ENCODE measurements at regions not wholly inside any gene's neighbourhood (a gene's known extent, or its start where the extent isn't known, plus 50 kb on each side); places are given as distances from the start of the nearest gene placed in this dataset.
"Not testable (repeated sequence)": the region's sequence is repeated elsewhere in the genome, so short reads cannot be mapped to it uniquely, and the experiment has no call there.

- not testable (repeated sequence) for DNase-seq (ENCODE audit: low read depth)
Measured at GRCh38 chr6:71007298-71007697, 50.4 kb upstream of the B3GAT2 start.

DNA sequence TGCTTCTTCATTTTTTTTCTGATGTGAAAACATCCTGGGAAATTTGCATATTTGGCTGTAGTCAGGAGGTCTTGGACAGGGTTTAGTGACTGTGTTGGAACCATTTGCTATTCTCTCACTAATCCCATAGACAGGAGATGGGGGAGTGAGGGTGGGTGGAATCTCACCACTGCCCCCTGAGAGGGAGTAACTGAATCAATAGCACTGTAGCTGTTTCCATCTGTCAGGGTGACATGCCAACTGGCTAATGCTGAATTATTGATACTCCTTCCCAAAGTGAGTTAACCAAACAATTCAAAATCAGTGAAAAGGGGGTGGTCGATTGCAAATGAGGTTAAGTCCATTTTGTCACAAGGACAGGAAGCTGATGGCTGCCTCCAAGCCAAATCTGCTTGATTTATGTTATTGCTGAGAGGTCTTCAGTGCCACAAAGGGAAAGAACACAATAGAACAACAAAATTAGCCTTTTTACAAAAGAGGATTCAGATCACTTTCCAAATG, 55.1 kb upstream of the B3GAT2 start:
- no peak for DNase-seq (ENCODE audit: low read depth)

DNA sequence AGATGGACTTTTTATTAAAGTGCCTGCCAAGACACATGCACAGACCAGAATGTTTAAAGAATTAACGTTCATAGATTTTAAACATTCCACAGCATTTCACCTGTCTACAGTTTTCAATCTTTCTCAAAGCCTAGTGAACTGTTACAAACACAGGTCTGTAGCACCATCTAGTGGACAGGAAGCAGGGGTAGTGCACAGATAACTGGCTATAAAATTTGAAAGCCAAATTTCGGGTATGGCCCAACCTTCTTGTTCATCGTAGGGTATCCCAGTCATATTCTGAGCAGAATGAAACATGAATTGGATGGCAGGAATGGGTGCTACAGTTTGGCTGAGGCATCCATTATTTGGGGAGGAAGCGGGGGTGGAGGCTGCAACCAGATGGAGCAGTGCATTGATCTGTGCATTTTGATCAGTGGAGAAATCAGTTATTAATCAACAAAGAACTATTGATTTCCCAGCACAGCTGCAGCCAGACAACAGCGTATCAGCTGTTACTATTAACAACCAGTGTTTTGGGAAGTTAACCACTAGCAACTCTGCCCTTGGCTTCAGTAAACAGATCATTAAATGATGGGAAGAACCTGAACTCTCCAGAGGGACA, 56.1 kb upstream of the B3GAT2 start:
- DNase-seq (ENCODE audit: low read depth), result peak; percentile 33

- DNase-seq (ENCODE audit: low read depth), result no peak
Measured at GRCh38 chr6:71015392-71015791, 58.5 kb upstream of the B3GAT2 start.

DNA sequence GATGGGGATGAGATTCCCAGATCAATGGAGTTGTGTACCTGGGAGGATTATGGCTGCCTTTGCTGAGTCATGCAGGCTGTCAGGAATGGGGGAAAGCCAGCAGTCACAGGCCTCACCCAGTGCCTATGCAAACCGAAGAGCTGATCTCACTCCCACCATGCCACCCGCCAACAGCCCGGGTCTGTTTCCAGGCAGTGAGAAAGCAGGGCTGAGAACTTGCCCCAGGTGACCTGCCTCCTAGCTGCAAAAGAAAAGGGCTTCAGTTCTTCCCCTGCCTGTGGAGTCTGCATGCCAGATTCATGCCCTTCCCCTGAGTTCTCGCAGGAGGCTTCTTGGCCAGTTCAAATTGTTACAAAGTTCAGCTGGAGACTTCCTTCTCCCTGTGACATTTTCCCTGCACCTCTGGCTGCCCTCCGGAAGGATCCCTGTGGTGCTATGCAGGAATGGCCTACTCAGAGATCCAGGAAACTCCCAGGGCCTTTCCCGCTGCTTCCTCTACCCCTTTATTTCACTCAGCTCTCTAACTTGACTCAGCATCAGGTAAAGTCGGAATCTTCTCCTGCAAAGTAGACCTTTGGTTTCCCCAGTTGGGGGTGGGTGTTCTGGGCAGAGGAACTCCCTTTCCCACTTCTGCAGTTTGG, 71.5 kb upstream of the B3GAT2 start:
- DNase-seq (ENCODE audit: low read depth), result no peak

GRCh38 chr6:71028877-71029252, 72.0 kb upstream of the B3GAT2 start:
- no peak for DNase-seq (ENCODE audit: low read depth)

DNA sequence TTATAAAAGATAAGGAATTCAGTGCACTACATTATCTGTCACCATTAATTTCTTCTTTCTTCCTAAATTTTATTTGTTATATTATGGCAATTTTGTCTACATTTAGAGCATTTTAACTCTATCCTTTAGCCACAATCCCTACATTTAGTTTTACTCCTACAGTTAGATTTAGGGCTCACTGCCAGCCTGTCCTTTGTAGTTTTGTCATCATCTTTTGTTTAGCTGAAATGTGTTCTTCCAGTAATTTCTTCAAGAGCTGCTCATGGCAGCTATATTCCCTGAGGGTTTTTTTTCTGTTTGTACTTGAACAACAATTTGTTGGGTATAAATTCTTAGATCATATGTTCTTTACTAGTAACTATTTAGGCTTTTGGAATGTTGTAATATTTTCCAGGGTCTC, 72.7 kb upstream of the B3GAT2 start:
- DNase-seq (ENCODE audit: low read depth), result no peak

DNA sequence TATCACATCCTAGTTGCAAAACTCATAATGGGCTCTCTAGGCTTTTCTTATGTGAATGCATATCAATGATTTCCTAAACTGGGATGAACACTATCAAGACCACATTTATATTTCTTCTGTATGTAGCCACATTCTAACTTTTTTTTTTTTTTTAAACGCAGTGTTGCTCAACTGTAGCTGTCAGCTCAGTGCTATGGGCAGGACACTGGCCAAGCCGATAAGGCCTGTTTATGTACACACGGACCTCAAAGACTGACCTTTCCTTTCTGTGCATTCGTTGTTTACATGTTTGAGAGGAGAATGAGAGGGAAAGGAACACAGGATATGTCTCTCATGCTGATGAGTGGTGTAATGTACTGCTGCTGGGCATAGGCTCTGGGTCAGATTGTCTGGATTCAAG, 75.1 kb upstream of the B3GAT2 start:
- DNase-seq (ENCODE audit: low read depth), result no peak

GRCh38 chr6:71033171-71033570, 76.3 kb upstream of the B3GAT2 start:
- DNase-seq (ENCODE audit: low read depth), result no peak

DNA sequence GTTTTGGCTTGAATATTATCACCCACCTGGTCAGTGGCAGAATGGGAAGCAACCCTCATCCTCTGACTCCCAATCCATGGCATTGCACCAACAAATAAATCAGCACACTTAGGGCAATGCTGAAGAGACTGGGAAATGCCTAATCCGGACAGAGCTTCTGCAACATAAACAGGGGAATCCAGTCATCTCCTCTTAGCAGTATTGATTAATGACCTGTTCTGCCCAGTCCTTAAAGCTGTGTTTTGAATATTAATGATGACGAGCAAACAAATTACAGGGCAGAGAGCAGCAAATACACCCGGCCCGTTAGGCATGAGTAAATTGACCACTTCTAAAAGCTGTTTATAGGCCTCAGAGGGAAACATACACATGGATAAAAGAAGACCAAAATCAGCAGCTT, 77.0 kb upstream of the B3GAT2 start:
- DNase-seq (ENCODE audit: low read depth), result no peak

DNA sequence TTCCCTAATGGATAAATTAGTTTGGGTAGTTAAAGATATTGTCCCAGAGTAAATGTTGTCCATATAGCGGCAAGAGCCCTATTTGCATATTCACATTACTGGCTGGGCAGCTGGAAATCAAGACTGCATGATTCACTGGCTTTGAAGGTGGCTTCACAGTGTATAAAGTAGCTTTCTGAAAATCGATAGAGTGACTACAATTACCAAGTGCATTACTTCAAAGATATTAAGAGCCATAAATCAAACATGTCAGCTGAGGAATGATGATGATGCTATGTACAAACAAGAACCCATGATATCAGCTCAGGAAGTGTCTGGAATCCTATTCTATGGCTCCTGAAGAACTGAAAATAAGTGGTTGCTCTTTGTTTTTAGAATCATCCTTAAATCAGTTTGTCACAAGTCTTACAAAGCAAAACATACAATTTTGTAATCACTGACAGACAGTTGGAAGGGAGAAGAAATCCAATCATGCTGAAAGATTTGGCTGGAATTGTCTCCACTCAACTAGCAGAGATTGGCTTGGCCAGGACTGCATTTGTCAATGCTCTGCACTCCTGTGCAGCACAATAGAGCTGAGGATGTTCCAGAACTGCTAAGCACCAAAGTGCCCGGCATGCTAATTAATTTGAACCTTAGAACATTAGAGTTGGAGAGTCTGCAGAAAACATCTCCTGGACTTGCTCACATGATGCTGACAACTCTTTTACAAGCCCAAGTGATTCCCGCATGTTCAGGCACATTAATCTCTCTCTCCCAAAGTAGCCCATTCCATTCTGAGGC, 77.9 kb upstream of the B3GAT2 start:
- DNase-seq (ENCODE audit: low read depth), result no peak

GRCh38 chr6:71035871-71036270, 79.0 kb upstream of the B3GAT2 start:
- no peak for DNase-seq (ENCODE audit: low read depth)

DNA sequence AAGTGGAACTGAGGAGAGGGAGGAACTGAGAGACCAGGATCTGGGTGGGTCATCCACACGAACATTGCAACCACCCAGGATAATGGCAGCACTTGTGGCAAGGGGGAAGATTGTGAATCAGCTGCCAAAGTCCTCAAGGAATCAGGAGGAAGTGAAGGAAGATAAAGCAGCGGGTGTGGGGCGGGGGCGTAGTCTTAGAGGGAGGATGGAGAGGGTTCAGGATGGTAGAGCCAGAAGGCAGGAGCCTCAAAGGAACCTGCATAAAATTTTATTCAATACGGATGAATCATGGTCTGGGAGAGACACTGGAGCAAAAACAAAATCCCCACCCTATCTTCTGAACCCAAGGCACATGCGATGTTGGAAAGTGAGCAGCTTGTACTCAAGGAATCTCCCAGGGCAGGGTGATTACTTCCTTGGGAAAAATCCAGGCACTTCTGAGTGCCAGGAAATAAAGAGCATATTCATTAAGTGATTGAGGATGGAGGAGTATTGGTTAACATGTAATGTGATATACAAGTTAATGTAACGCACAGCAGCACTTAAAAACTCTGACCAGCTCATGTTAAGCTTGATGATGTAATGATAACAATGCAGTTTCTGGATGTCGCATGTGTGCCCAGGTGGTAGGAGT, 82.0 kb upstream of the B3GAT2 start:
- DNase-seq (ENCODE audit: low read depth), result no peak

DNA sequence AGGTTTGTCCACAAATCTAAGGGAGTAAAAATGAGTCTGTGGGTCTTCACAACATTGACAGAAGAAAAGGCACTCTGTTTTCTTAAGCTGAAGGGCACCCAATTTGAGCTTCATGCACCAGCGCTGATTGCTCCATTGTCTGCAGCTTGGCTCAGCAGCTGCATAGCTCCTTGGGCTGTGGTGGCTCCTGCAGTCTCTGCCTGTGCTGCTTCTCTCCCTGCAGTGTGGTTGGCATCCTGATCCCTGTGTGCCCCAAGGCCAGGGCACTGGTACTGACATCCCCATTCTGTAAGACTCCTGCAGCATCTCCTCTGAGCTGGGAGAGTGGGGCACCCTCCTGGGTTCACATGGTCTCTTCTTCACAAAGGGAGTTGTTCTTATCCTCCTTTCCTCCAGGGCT, 83.2 kb upstream of the B3GAT2 start:
- DNase-seq (ENCODE audit: low read depth), result no peak

- no peak for DNase-seq (ENCODE audit: low read depth)
Measured at GRCh38 chr6:71040841-71041240, 84.0 kb upstream of the B3GAT2 start.

DNA sequence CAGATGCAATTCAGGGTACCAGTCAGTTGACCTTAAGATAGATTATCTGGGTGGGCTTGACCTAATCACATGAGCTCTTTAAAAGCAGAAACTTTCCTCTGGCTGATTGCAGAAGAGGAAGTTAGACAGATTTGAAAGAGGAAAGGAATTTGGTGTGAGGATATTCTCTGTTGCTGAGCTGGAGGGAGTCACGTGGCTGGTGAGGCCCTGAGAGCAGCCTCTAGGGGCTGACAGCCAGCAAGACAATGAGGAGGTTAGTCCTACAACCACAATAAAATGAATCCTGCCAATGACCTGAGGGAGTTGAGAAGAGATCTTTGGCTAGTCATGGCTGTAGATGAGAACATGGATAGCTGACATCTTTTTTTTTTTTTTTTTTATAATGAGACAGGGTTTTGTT, 87.0 kb upstream of the B3GAT2 start:
- no peak for DNase-seq (ENCODE audit: low read depth)

GRCh38 chr6:71044753-71045152, 87.9 kb upstream of the B3GAT2 start:
- DNase-seq (ENCODE audit: low read depth), result no peak

DNA sequence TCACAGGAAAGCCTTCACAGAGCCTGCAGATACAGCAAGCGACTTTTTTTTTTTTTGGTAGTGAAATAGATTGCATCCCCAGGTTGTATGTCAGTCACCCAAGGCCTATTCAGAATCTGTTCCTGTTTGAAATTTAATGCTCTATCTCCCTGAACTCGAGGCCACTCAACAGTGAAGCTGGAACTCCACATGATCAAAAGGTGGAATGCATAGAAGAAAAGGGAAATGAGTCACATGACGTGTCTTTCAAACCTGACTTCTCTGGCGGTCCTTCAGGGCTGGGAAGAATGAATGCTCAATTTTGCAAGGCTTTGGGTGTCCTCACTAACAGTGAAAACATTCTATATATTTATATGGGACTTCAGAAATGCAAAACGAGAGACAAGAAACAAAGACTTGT, 88.4 kb upstream of the B3GAT2 start:
- no peak for DNase-seq (ENCODE audit: low read depth)

DNA sequence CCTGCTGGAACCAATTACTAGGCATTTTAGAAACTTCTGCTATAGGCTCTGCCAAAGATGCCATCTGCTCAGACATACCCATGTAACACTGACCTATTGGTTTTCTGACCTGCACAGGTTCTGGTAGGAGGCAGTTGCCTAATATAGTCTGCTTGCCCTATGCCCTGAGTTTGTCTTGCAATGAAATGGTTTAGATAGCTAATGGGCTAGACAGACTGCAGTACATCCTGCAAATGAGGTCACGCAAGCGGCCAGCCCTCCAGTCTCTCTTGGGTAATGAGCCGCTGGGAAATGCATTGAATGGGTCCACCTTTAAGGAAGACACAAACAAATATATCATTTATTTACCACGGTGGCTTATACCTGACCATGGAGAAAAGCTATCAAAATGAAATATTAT, 90.6 kb upstream of the B3GAT2 start:
- no peak for DNase-seq (ENCODE audit: low read depth)

DNA sequence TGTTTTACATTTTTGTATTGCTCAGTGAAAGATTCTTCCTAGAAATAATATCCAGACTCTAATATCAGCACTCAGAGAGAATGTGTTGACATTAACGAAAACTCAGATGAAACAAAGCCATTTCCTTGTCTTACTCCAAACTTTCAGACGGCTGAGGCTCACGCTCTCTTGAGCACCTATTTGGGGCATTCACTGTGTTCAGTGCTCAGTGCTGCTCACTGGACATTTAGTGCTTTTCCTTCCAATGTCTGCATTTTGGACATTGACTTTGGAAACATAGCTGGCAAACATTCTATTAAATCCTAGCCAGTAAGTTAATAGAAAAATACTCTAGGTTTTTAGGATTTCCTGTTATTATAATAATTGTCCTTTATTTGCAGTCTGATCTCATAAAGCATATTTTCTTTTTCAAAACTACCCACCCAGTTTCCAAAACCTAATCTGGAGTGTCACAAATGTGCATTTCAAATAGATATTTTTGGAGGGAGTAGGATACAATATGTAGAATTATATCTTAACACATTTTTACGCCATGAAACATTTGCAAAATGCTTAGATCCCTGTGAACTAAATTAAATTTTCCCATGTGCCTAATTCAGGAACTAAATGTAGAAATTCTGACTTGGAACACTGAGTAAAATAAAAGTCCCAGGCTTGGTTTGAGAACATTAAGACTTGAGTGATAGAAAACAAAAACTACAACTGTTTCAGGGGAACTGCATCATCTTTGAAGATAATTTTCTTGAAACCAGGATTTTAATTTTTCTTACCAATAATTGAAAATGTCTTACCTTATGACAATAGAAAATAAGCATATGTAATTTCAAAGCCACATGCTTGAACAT, 91.7 kb upstream of the B3GAT2 start:
- no peak for DNase-seq (ENCODE audit: low read depth)

GRCh38 chr6:71049198-71049770, 92.4 kb upstream of the B3GAT2 start:
- no peak for DNase-seq (ENCODE audit: low read depth)

DNA sequence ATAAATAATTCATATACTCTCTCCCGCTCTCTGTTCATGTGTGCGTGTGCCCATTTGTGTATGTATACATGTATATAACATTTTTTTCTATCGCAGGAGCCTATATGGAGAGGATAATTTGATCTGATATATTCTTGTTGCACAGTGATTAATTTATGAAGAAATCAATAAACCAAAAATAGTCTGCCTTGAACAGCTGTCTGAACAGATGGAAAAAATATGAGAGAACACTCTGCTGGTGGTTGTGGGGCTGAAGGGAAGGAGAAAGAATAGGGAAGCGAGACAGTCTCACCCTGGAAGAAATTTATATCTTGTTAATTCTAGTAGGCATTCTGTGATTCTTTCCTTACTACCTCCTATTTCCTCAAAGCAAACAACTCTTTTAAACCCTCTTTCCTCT, 96.6 kb upstream of the B3GAT2 start:
- DNase-seq (ENCODE audit: low read depth), result no peak
